Activated CD4-positive, alpha-beta T cell treated with anti-CD3 and anti-CD28 coated beads, Interleukin-2, amount 10 ng/mL, durations not matched to agents 24 days and 14 days (primary cell): ENCODE measurements at regions not wholly inside any gene's neighbourhood (a gene's known extent, or its start where the extent isn't known, plus 50 kb on each side); places are given as distances from the start of the nearest gene placed in this dataset.

Source experiments
- DNase-seq: peaks from one replicate; pipeline ENCODE4 v3.0.0; 2022
- H3K27ac Mint-ChIP-seq: one replicate; pipeline ENCODE4 v1.8.0; 2022; ENCODE audit warnings: mild to moderate bottlenecking, mixed read lengths
- H3K27me3 Mint-ChIP-seq: one replicate; pipeline ENCODE4 v1.8.0; 2022; ENCODE audit warnings: mixed read lengths
- H3K36me3 Mint-ChIP-seq: one replicate; pipeline ENCODE4 v1.8.0; 2022; ENCODE audit warnings: low read depth, mild to moderate bottlenecking, mixed read lengths
- H3K4me1 Mint-ChIP-seq: one replicate; pipeline ENCODE4 v1.8.0; 2021; ENCODE audit warnings: mixed read lengths
- H3K4me3 Mint-ChIP-seq: one replicate; pipeline ENCODE4 v1.8.0; 2022; ENCODE audit warnings: mild to moderate bottlenecking, moderate library complexity, mixed read lengths
- H3K9me3 Mint-ChIP-seq: one replicate; pipeline ENCODE4 v1.8.0; 2021; ENCODE audit warnings: mixed read lengths
- intact Hi-C: fragments of 100-400 bp; cut with micrococcal nuclease; formaldehyde crosslinking; loops from one replicate; pipeline ENCODE4 v1.15.1; 2023

DNA sequence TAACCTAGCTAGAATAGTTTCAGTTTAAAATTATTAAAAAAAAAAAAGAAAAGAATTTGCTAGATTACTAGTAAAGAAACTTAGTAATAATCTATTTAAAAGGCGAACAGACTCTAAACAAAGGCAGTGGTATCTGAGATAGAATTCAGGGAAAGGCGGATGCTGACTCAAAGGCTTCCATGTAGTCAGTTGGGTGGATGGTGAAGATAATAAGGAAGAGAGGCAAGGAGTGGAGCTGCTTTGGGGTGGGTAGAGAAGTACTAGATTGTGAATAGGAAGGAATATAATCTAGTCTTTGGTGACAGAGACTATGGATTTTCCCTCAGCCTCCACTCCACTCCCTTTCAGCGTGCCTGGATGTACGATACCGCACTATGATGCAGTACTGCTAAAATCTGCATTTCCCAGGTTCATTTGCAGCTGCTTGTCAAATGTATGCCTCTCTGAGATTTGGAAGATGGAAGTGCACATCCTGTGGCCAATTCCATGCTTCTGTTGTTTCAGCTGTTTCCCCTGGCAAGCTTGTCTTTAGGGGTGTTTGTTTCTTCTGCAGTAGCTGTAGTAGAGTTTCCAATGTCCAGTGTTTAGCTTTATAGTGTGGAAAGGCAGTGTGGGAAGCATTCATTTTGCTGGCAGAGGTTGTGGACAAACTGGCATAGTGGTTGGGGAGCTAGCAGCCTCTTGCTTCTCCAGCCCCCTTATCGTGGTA is 184.6 kb upstream of the NRIP1 start:
- no peaks in the 10 kb centered on the region for H3K36me3 Mint-ChIP-seq
- no peaks in the 10 kb centered on the region for H3K4me1 Mint-ChIP-seq
- H3K9me3 Mint-ChIP-seq, result no peaks in the 10 kb centered on the region
- intact Hi-C loops, result no loop called here
- no peaks in the 10 kb centered on the region for H3K27me3 Mint-ChIP-seq
- no peak overlapping the region for H3K27ac Mint-ChIP-seq
- DNase-seq, result no peak
- H3K4me3 Mint-ChIP-seq, result no peak overlapping the region

GRCh38 chr21:15250384-15250783 is 185.6 kb upstream of the NRIP1 start:
- Mint-ChIP-seq H3K4me1 (no peaks in the 10 kb centered on the region), H3K36me3 (no peaks in the 10 kb centered on the region), H3K27ac (no peak overlapping the region), H3K9me3 (no peaks in the 10 kb centered on the region), H3K27me3 (no peaks in the 10 kb centered on the region), H3K4me3 (no peak overlapping the region)
- intact Hi-C loops, result no loop called here
- DNase-seq, result no peak

GRCh38 chr21:15252431-15252830 is 187.6 kb upstream of the NRIP1 start:
- Mint-ChIP-seq H3K4me1 (no peaks in the 10 kb centered on the region), H3K27me3 (no peaks in the 10 kb centered on the region), H3K4me3 (no peak overlapping the region), H3K27ac (no peak overlapping the region), H3K36me3 (no peaks in the 10 kb centered on the region), H3K9me3 (no peaks in the 10 kb centered on the region)
- no peak for DNase-seq
- intact Hi-C loops, result no loop called here

DNA sequence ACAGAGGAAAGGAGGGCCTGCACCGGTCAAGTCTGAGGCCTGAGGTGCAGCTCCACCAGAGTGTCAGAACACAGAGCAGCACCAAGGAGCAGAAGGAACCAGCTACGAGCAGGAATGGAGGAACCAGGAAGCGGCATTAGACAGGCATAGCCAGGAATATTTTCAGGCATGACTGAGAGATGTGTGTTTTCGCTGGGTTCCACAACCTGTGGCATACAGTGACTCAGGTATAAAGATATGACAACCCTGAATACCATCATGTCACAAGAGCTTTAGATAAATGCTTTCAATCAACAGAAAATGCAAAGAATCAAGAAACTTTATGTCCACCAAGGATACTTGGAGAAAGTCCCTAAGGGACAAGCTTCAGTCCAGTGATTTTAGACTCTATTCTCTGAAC is 189.3 kb upstream of the NRIP1 start:
- Mint-ChIP-seq H3K27me3 (peaks cover under 1% of the 10 kb centered on the region), H3K4me1 (no peaks in the 10 kb centered on the region), H3K27ac (no peak overlapping the region), H3K4me3 (no peak overlapping the region), H3K9me3 (no peaks in the 10 kb centered on the region), H3K36me3 (no peaks in the 10 kb centered on the region)
- no peak for DNase-seq
- intact Hi-C loops, result no loop called here

DNA sequence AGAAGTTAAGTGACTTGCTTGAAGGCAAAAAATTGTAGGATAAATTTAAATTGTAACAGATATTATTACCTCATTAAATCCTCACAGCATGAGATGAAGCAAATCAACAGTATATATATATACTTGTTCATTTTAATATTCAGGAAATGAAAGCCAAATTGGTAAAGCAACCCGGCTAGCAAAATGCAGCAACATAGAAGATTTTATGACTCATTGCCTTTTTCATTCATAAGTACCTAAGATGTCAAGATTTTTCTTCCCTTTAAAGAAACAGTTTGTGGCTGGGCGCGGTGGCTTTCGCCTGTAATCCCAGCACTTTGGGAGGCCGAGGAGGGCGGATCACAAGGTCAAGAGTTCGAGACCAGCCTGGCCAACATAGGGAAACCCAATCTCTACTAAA is 190.5 kb upstream of the NRIP1 start:
- no peaks in the 10 kb centered on the region for H3K9me3 Mint-ChIP-seq
- no peak for DNase-seq
- peaks cover 3% of the 10 kb centered on the region for H3K27me3 Mint-ChIP-seq
- H3K36me3 Mint-ChIP-seq, result no peaks in the 10 kb centered on the region
- no peak overlapping the region for H3K4me3 Mint-ChIP-seq
- H3K4me1 Mint-ChIP-seq, result no peaks in the 10 kb centered on the region
- H3K27ac Mint-ChIP-seq, result no peak overlapping the region
- intact Hi-C loops, result no loop called here

GRCh38 chr21:15255763-15256162 is 191.0 kb upstream of the NRIP1 start:
- no peak for DNase-seq
- H3K27ac Mint-ChIP-seq, result no peak overlapping the region
- no peaks in the 10 kb centered on the region for H3K9me3 Mint-ChIP-seq
- intact Hi-C loops, result no loop called here
- no peak overlapping the region for H3K4me3 Mint-ChIP-seq
- no peaks in the 10 kb centered on the region for H3K4me1 Mint-ChIP-seq
- H3K27me3 Mint-ChIP-seq, result peaks cover 3% of the 10 kb centered on the region
- no peaks in the 10 kb centered on the region for H3K36me3 Mint-ChIP-seq

- Mint-ChIP-seq H3K27me3 (peaks cover 3% of the 10 kb centered on the region), H3K4me3 (no peak overlapping the region), H3K9me3 (no peaks in the 10 kb centered on the region), H3K4me1 (no peaks in the 10 kb centered on the region), H3K36me3 (no peaks in the 10 kb centered on the region), H3K27ac (no peak overlapping the region)
- intact Hi-C loops, result no loop called here
- DNase-seq, result no peak
Observed at GRCh38 chr21:15256996-15257395, 192.2 kb upstream of the NRIP1 start.

GRCh38 chr21:15257646-15258045 is 192.8 kb upstream of the NRIP1 start:
- no peak for DNase-seq
- H3K4me3 Mint-ChIP-seq, result no peak overlapping the region
- no peaks in the 10 kb centered on the region for H3K36me3 Mint-ChIP-seq
- no peaks in the 10 kb centered on the region for H3K9me3 Mint-ChIP-seq
- intact Hi-C loops, result no loop called here
- H3K4me1 Mint-ChIP-seq, result no peaks in the 10 kb centered on the region
- H3K27me3 Mint-ChIP-seq, result peaks cover 3% of the 10 kb centered on the region
- no peak overlapping the region for H3K27ac Mint-ChIP-seq

- Mint-ChIP-seq H3K27ac (no peak overlapping the region), H3K9me3 (no peaks in the 10 kb centered on the region), H3K27me3 (peaks cover 3% of the 10 kb centered on the region), H3K4me1 (no peaks in the 10 kb centered on the region), H3K36me3 (no peaks in the 10 kb centered on the region), H3K4me3 (no peak overlapping the region)
- intact Hi-C loops, result no loop called here
- DNase-seq, result no peak
Observed at GRCh38 chr21:15259824-15260223, 195.0 kb upstream of the NRIP1 start.

- DNase-seq, result no peak
- H3K27me3 Mint-ChIP-seq, result peaks cover 3% of the 10 kb centered on the region
- no peak overlapping the region for H3K27ac Mint-ChIP-seq
- no peaks in the 10 kb centered on the region for H3K36me3 Mint-ChIP-seq
- no peaks in the 10 kb centered on the region for H3K4me1 Mint-ChIP-seq
- H3K9me3 Mint-ChIP-seq, result peaks cover 3% of the 10 kb centered on the region
- intact Hi-C loops, result no loop called here
- H3K4me3 Mint-ChIP-seq, result no peak overlapping the region
Observed at GRCh38 chr21:15260604-15261003, 195.8 kb upstream of the NRIP1 start.

GRCh38 chr21:15264084-15264665 is 199.4 kb upstream of the NRIP1 start:
- no peaks in the 10 kb centered on the region for H3K4me1 Mint-ChIP-seq
- no peak for DNase-seq
- no peak overlapping the region for H3K4me3 Mint-ChIP-seq
- H3K27ac Mint-ChIP-seq, result no peak overlapping the region
- H3K9me3 Mint-ChIP-seq, result peaks cover 3% of the 10 kb centered on the region
- peaks cover 2% of the 10 kb centered on the region for H3K27me3 Mint-ChIP-seq
- H3K36me3 Mint-ChIP-seq, result no peaks in the 10 kb centered on the region
- intact Hi-C loops, result no loop called here

- no peak overlapping the region for H3K27ac Mint-ChIP-seq
- H3K4me1 Mint-ChIP-seq, result no peaks in the 10 kb centered on the region
- H3K9me3 Mint-ChIP-seq, result no peaks in the 10 kb centered on the region
- no peak for DNase-seq
- no peaks in the 10 kb centered on the region for H3K36me3 Mint-ChIP-seq
- H3K27me3 Mint-ChIP-seq, result no peaks in the 10 kb centered on the region
- intact Hi-C loops, result no loop called here
- H3K4me3 Mint-ChIP-seq, result no peak overlapping the region
Observed at GRCh38 chr21:15272171-15272570, 207.4 kb upstream of the NRIP1 start.

DNA sequence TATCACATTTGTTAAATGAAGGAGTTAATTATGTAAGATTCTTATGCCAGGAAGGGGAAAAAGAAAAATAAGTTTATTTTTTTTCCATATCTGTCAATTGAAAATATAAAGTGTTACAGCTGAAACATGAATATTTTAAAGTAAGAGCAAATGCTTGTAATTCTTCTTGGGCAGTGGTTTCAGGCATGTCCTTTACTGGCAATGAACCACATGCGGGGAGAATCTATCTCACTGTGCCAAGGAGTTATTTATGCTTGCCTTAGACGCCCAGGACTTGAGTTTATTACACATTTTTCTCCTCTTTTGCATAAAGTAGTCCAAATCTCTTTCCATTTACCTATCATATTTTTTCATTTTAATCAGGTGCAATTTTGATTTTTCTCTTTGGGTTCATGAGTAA is 207.8 kb upstream of the NRIP1 start:
- Mint-ChIP-seq H3K27ac (no peak overlapping the region), H3K9me3 (no peaks in the 10 kb centered on the region), H3K36me3 (no peaks in the 10 kb centered on the region), H3K4me1 (no peaks in the 10 kb centered on the region), H3K4me3 (no peak overlapping the region), H3K27me3 (no peaks in the 10 kb centered on the region)
- intact Hi-C loops, result no loop called here
- DNase-seq, result no peak

- H3K36me3 Mint-ChIP-seq, result no peaks in the 10 kb centered on the region
- intact Hi-C loops, result no loop called here
- H3K9me3 Mint-ChIP-seq, result no peaks in the 10 kb centered on the region
- no peaks in the 10 kb centered on the region for H3K27me3 Mint-ChIP-seq
- no peak overlapping the region for H3K27ac Mint-ChIP-seq
- H3K4me3 Mint-ChIP-seq, result no peak overlapping the region
- H3K4me1 Mint-ChIP-seq, result no peaks in the 10 kb centered on the region
- no peak for DNase-seq
Observed at GRCh38 chr21:15273244-15273643, 208.4 kb upstream of the NRIP1 start.
